HG03064 (cell line): ENCODE measurements at regions not wholly inside any gene's neighbourhood (a gene's known extent, or its start where the extent isn't known, plus 50 kb on each side); places are given as distances from the start of the nearest gene placed in this dataset.

Source experiments
- ATAC-seq: cut with Tn5 transposase; IDR thresholded peaks from one replicate; pipeline ENCODE4 v1.9.1; 2021; ENCODE audit warnings: low read depth; ENCODE audit not compliant: unreplicated experiment

DNA sequence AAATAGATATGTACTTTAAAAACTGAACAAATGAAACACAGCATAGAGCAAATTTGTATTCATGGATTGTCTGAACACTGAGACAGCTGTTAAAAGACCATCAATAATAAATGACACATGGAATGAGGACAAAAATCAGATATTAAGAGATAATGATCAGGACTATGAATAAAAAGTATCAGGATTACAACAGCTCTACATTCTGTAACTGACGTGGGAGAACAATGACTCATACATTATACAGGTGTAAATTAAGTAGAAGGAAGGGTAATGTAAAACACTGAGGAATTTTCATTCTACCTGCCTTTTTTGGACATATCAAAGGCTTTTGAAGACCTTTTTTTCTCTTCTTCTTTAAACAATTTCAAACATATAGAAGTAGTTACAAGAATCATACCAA, 310.9 kb upstream of the ANO3 start:
- no peak for ATAC-seq

DNA sequence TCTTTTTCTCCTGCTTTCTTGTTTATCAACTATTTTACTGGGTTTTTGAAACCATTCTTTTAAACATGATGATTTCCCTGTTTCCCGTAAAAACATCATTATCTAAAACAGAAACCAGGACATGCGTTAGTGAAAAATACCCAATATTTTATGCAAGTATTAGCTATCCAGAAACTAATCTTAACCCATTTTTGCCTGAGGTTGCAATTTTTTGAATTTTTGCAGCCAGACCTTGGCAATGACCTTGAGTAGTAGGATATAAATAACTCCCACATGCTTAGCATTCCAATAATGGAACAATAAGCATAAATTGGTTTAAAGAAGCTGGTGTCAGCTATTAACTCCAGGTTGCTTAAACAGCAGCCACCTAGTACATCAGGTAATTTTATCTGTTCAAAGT, 308.9 kb upstream of the ANO3 start:
- ATAC-seq = no peak

DNA sequence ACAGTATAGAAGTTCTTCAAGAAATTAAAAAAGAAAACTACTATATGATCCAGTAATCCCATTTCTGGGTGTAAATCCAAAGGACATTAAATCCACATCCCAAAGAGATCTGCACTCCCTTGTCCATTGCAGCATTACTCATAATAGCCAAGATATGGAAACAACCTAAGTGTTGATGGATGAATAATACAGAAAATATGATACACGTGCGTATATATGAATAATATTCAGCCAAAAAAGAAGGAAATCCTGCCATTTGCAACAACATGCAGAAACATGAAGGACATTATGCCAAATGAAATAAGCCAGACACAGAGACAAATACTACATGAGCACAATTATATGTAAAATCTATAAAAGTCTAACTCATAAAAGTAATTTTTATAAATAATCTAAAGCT, 306.3 kb upstream of the ANO3 start:
- no peak for ATAC-seq

GRCh38 chr11:26026078-26026477, 305.9 kb upstream of the ANO3 start:
- ATAC-seq = no peak

GRCh38 chr11:26027887-26028286, 304.0 kb upstream of the ANO3 start:
- no peak for ATAC-seq

DNA sequence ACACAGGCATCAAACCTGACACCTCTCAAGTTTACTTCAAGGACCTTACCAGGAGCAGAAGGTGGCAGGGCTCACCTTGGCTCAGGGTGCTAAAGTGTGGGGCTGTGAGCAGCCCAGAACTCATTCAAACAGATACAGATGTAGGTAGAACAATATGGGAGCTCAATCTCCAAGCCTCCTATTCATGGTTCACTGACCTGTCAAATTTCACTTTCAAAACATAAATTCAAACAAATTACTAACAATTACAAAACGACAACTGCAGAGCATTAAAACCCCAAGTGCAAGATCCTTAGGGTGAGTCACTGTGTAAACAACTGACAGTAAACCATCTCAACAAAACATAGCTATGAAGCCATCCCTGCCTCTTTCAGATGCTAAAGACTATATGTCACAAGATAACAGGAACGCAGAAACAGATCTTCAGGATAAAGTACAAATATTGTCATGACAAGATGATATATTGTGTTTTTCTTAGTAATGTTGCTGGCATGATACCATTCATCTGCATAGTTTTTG, 303.5 kb upstream of the ANO3 start:
- no peak for ATAC-seq

- ATAC-seq = no peak
These were observed 301.5 kb upstream of the ANO3 start for GRCh38 chr11:26030399-26030798.

- no peak for ATAC-seq
These were observed 299.7 kb upstream of the ANO3 start for GRCh38 chr11:26032241-26032640.

DNA sequence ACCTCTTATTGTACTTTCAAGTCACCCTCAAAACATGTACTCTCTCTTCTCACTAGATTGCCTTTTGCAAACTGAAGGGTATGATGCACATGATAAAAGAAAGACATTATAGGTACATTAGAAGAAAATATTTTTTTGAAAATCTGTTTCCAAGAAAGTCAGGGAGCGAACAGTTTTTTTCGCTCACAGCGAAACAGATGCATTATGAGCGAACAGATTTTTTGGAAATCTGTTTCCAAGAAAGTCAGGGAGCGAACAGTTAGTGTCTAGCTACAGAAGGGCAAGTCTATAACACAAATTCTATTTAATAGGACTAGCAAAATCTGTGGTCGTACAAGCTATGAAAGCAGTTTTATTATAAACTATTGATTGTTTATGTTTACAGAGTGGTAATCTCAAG, 296.2 kb upstream of the ANO3 start:
- no peak for ATAC-seq

GRCh38 chr11:26037716-26038115, 294.2 kb upstream of the ANO3 start:
- ATAC-seq = no peak

DNA sequence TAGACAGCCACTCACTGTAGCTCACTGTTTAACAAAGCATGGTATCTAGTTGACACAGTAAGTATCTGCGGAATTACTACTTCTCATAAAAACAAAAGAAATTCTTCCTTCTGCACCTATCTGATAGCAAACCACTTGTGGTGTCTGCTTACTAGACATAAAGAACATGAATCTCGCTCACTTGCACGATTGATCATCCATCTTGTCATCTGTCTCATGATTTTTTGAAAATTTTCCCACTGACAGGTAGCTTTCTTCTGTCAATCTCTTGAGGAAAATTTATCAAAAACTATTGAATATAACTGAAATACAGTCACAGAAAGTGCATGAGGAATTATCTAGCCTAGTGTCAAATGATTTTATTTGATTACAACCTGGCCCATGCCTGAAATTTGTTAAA, 291.6 kb upstream of the ANO3 start:
- ATAC-seq = no peak

DNA sequence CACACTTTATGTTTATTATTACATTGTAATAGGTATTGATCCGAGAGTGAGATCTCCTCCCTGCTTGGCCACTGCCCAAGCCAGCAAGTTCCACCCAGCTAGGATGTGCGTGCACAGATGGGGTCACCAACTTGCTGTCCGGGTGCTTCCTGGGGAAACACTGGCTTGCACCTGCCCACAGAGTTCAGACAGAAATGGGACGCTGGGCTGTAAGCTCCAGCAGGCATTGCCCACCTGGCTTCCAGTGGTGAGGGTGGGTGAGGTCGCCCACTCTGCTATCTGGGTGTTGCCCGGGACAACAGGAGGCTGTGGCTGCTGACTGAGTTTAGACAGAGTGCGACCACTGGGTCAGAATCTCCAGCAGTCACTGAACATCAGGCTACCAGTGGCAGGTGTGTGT, 289.8 kb upstream of the ANO3 start:
- no peak for ATAC-seq

GRCh38 chr11:26043665-26044064, 288.3 kb upstream of the ANO3 start:
- ATAC-seq = no peak

DNA sequence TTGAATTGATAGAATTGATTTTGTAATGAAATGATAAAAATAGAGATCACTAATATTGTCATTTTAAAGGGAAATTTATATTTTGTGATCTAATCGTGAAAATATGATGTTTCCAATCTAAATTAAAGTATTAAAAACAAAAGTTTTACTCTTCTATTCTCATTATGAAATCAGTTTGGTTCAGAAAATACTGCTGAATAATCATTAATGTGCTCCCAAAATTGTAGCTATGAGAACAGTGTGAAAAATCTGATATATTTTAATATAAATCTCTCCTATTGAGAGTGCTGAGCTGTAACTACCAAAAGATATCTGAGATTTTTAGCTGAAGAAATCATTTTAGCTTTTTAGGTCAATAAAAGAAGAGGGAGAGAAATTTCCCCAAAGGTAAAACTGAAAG, 287.5 kb upstream of the ANO3 start:
- no peak for ATAC-seq

DNA sequence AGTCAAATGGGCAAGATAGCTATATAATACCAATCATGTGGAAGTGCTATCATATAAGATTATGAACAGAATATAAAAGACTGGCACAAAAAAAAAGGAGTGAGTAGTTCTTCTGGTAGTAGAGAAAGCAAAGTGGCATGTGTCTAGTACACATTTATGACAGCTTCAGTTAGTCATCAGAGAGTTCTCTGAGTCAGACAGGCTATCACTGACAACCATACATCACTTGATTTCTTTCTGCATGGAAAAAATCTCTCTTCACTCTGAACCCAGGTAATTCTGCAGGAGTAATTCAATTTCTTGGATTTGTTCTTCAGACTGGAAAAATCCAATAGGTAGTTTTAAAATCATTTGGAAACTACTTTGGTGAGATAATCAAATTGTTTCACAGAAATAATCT, 286.8 kb upstream of the ANO3 start:
- ATAC-seq = no peak

DNA sequence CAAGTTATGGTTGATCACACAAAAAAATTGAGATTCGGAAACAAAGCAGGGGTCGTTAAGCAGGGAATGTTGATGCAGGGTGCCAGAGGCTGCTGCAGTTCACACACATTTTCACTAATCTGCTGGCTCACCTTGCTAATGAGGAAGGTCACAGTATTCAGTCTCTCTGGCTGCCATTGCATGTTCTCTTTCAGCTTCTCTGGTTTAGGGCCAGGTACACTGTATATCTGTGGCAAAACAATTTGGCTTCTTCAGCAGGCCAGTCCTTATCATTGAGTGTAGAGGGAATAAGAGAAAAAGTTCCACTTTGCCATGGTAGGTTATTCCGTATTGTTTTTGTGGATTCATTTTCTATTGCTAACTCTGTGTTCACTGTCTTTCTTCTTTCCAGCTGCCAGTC, 283.7 kb upstream of the ANO3 start:
- ATAC-seq = no peak

DNA sequence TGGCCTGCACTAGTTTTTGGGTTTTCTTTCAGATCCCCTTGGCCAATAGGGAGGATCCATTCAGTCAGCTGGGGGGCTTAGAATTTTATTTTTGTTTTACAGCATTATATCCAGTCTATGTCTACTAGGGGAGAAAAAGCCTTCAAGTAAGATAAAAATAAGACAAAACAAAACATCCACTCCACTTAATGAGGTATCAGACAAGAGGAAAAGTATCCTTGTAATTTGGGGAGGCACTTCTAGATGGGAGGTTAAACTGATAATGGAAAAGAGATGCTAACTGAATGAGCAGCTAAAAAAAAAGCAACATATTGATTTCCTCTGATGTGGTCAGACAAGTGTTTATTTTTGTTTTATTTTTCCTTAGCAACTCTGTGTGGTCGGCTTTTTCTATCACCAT, 278.0 kb upstream of the ANO3 start:
- ATAC-seq = no peak

DNA sequence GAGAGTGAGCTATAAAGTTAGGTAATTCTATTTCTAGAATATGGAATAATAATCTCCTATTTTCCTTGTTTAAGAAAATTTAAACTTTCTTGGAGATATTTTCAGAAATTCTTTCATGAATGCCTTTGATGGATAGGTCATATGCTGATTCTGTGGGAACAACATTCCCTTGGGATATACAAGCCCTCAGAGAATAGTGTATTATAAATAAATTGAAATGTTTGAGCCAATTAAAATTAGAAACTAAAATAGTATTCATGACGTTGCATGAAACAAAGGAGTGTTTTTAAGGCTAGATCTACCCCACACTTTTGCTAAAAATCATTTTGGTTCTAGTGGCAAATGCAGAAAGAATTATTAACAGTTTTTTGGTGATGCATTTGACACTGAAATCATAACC, 269.3 kb upstream of the ANO3 start:
- ATAC-seq = no peak

GRCh38 chr11:26063915-26064314, 268.0 kb upstream of the ANO3 start:
- ATAC-seq = no peak

DNA sequence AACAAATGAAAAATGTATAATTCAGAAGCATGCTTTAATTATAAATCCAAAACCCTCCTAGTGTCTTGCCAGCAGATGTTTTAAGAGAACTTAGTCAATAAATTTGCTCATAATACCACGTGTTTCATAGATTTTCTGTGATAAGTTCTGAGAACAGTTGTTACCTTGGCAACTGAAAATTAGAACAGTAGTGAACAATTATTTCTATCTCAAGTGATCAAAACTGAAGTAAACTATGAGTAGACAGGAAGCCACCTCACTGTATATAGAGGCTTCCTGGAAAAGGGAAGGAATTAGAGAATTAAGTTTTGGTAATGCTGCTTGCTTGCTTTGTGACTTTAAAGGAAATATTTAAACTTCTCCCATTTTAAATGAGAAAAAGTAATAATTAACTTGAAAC, 266.0 kb upstream of the ANO3 start:
- no peak for ATAC-seq

- ATAC-seq = no peak
These were observed 261.1 kb upstream of the ANO3 start for GRCh38 chr11:26070714-26071380.

- ATAC-seq = no peak
These were observed 259.2 kb upstream of the ANO3 start for GRCh38 chr11:26072614-26073153.

DNA sequence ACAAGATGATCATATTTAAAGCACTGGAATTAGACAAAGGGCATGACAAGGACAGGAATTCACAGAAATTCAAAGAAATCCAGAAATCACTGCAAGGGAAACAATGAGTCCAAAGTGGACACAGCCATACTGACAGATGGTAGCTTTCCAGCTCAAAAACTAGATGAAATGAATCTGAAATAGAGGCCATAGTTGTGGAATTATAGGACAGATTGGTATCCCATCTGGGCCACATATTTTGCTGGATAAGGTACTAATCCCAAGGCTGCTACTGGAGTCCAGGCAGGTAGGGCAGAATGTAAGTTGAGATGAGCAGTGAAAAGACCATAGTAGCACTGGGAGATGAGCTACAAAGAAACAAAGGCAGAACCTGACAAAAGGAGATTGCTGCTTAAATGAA, 258.3 kb upstream of the ANO3 start:
- no peak for ATAC-seq
